Midbrain (tissue), 1 donor: ENCODE measurements at regions not wholly inside any gene's neighbourhood (a gene's known extent, or its start where the extent isn't known, plus 50 kb on each side); places are given as distances from the start of the nearest gene placed in this dataset.

Experiments
- DNase-seq: peaks from one replicate; lab custom pipeline; 2025; lab: John Stamatoyannopoulos, UW

GRCh38 chr2:15701341-15701907 lies 109.8 kb downstream of the DDX1 start:
- no peak for DNase-seq

- DNase-seq = no peak
Measured at GRCh38 chr2:15701991-15702390, 110.3 kb downstream of the DDX1 start.

- no peak for DNase-seq
Measured at GRCh38 chr2:15702452-15702851, 110.8 kb downstream of the DDX1 start.

- DNase-seq = no peak
Measured at GRCh38 chr2:15703365-15703869, 111.7 kb downstream of the DDX1 start.

- DNase-seq = no peak
Measured at GRCh38 chr2:15704086-15704787, 112.6 kb downstream of the DDX1 start.

GRCh38 chr2:15704788-15705115 lies 113.1 kb downstream of the DDX1 start:
- no peak for DNase-seq

- no peak for DNase-seq
Measured at GRCh38 chr2:15705310-15705709, 113.6 kb downstream of the DDX1 start.

GRCh38 chr2:15705839-15706386 lies 114.2 kb downstream of the DDX1 start:
- DNase-seq = no peak

- no peak for DNase-seq
Measured at GRCh38 chr2:15706424-15706823, 114.8 kb downstream of the DDX1 start.

- no peak for DNase-seq
Measured at GRCh38 chr2:15706986-15707632, 115.4 kb downstream of the DDX1 start.

- DNase-seq = no peak
Measured at GRCh38 chr2:15708161-15708560, 116.5 kb downstream of the DDX1 start.

GRCh38 chr2:15708865-15709820 lies 117.5 kb downstream of the DDX1 start:
- DNase-seq = no peak

- DNase-seq = no peak
Measured at GRCh38 chr2:15711126-15711860, 119.6 kb downstream of the DDX1 start.

- no peak for DNase-seq
Measured at GRCh38 chr2:15712551-15713342, 121.1 kb downstream of the DDX1 start.

- DNase-seq = no peak
Measured at GRCh38 chr2:15713475-15713874, 121.8 kb downstream of the DDX1 start.

- no peak for DNase-seq
Measured at GRCh38 chr2:15714002-15714401, 122.3 kb downstream of the DDX1 start.

GRCh38 chr2:15714609-15715008 lies 122.9 kb downstream of the DDX1 start:
- DNase-seq = no peak

- no peak for DNase-seq
Measured at GRCh38 chr2:15715596-15715995, 123.9 kb downstream of the DDX1 start.

- DNase-seq = no peak
Measured at GRCh38 chr2:15718103-15718943, 126.7 kb downstream of the DDX1 start.

GRCh38 chr2:15718944-15719323 lies 127.3 kb downstream of the DDX1 start:
- DNase-seq = no peak
